ELF-1 (cell line): ENCODE measurements at regions not wholly inside any gene's neighbourhood (a gene's known extent, or its start where the extent isn't known, plus 50 kb on each side); places are given as distances from the start of the nearest gene placed in this dataset.

Experiments used
- DNase-seq: peaks from one replicate; pipeline ENCODE4 v3.0.0-alpha.2; 2016; ENCODE audit warnings: low read depth, low spot score

DNA sequence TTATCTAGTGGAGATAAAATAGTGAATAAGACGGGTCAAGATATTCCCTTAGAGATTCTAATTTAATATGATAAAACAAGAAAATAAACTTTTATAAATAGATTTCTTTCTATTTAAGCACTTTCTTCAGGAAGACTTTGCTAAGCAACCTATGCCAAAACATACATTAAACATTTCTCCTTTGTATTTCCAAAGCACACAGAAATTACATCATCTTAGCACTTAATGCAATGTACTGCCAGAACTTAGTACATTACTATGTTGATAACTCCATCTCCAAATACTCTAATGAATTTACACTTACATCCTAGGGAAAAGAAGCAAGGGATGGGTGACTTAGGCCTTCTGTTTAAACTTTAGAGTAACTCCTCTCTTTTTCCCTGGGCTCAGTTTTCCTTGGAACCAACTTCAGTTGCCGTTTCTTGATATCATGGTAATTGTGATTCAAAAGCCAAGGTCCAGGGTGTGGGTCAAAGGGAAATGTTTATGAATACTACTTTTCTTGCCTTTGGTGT lies 322.6 kb upstream of the PCDH20 start:
- DNase-seq: no peak

DNA sequence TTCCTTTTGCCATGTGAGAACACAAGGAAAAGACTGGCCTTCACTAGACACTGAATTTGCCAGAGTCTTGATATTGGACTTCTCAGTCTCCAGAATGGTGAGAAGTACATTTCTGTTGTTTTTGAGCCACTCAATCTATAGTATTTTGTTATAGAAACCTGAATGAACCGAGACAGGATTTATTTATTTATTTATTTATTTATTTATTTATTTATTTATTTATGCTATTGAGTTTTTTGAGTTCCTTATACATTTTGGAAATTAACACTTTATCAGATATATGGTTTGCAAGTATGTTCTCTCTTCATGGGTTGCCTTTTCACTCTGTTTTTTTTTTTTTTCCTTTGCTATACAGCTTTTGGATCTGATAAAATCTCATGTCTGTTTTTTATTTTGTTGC lies 319.0 kb upstream of the PCDH20 start:
- no peak for DNase-seq

DNA sequence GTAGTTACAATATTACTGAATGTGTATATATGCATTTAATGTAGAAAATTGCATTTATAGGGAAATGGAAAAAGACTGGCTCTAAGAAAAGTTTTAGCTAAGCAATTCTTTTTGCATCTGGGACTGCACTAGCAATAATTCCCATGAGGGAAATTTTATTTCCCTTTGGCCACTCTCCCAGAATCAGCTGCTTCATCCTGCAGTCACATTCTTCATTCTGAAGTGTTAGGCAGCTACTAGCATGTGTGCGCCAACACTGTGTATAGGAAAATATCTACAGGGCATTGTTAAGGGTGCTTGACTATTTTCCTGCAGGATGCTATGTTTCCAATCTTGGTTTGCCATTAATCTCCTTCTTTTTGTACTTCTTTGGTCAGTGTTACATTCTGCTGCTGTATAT lies 312.8 kb upstream of the PCDH20 start:
- DNase-seq: no peak

DNA sequence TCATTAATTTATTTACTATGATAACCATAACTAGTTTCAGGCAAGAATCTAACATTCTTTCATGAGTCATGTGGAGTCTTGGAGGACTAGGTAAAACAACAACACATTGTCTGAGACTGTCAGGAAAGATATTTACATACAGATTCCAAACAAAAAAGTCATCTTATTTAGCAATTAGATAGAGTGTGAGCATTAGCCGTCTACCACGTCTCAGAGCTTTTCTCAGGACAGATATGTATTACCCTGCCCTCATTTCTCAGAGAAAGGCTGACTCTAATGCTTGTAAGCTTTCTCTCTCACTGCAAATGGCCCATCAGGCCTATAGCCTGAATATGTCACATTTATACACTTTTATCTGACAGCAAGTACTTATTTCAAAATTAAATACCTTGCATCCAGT lies 312.1 kb upstream of the PCDH20 start:
- no peak for DNase-seq

DNA sequence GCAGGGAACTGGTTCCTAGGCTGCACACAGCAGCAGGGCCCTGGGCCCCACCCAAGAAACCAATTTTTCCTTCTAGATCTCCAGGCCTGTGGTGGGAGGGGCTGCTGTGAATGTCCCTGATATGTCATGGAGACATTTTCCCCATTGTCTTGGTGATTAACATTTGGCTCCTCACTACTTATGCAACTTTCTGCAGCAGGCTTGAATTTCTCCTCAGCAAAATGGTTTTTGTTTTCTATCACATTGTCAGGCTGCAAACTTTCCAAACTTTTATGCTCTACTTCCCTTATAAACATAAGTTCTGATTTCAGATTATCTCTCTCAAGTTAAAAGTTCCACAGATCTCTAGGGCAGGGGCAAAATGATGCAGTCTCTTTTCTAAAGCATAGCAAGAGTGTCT lies 310.2 kb upstream of the PCDH20 start:
- no peak for DNase-seq

DNA sequence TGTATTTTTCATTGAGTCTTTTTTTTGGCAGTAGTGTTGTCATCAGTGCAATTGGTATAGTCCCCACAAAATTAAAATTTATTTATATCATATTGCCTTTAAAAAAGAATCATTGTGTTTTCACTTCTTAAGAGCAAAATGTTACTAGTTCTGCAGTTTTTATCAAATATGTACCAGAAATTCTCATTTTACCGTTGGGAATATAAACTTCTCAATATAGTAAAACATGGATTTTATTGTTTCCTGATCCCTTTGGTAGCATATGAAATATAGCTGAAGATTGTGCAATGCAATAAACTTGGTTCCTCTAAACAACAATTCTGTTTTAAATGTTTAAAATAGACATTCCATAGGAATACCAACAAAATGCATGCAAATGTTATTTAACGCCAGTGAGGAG lies 306.5 kb upstream of the PCDH20 start:
- DNase-seq: no peak

DNA sequence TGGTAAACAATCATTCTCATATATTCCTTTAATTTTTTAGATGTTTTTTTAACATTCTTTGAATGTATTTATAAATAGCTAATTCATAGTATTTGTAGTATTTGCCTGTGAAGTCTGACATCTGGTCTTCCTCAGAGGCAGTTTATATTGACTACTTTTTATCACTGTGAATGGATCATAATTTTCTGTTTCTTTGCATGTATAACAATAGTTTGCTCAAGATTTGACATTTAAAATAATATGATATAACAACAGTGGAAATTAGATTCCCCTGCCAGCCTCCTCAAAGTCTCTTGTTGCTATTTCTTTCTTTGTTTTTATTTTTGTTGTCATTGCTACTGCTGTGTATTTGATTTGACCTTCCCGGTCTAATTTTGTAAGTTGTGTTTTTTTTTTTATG lies 297.0 kb upstream of the PCDH20 start:
- DNase-seq: no peak

DNA sequence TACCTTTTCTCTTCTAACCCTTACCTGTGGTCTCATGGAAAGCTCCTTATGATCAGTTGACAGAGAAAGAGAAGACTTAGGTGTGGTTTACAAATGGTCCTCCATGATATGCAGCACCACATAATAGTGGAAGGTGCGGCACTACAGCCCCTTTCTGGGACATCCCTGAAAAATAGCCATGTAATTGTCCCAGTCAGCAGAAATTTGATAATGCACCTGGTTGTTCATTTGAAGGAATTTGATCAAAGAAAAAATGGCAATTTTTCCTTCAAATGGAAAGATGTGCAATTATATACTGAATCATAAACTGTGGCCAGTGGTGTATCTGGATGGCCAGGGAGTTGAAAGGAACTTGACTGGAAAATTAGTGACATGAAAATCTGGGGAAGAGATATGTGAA lies 293.6 kb upstream of the PCDH20 start:
- no peak for DNase-seq

DNA sequence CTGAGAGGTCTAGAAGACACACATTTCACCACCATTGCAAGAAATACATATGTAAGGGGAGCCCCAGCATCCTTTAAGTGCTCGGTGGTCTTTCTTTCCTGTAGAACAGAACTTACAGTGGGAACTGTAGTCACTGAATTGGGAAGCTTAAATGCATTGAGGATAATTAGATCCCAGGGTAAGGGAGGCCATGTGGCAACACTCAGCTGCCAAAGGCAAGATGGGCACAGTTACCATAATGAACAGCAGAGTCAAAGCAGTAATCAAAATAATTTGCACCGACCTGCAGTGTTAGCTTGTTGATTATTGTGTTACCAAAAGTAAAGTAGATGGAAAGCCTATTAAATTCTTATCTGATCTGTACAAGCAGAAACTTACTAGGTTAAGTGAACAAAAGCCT lies 291.2 kb upstream of the PCDH20 start:
- DNase-seq: no peak

DNA sequence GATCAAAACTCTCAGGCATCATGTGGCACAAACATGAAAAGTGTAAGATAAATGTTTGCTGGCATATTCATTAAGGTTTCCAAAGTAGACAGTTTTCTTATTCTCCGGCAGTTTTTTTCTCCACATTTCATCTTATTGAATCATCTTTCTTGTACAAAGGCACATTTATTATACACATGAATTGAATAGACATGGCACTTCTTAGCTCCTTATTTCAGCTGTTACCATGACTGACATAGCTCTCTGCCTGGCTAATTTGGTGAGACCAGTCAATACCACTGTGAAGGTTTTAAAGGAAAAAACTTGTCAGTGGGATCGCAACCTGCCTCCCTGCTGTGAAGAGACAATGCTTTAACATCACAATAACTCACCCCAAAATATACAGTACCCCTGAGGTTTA lies 285.0 kb upstream of the PCDH20 start:
- no peak for DNase-seq

DNA sequence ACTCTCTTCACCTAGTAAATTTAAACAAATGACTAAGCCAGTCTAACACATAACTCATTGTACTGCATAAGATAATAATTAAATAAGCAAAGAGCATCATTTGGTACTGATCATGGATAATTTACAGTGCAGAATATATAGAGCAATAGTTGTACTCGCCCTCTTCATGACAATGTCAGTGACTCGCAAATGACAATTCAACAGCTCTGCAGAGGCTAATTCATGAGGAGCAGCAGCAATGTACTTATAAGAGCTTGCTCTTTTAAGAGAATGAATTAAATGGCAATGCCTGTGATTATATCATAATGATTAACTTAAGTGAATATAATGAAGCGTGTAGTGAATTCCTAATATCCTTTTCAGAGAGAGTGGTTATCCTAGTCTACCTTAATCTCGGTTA lies 284.5 kb upstream of the PCDH20 start:
- DNase-seq: no peak

DNA sequence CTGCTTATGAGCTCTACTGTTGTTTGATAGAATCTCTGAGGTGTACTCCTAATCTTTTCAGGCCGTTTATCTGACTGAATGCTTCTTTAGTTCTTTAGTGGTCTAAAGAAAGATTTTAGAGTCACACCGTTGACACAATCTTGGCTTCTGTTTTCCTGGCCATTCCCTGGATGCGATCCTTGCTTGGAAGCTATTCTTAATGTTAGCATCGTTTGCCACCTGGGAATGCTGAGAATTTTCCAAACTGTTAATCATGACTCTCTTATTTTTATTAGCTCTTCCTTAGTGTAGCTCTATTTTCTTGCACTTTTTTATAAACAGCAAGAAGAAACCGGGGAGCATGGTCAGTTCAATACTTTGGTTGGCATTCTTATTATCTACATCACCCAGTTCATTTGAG lies 281.0 kb upstream of the PCDH20 start:
- no peak for DNase-seq

DNA sequence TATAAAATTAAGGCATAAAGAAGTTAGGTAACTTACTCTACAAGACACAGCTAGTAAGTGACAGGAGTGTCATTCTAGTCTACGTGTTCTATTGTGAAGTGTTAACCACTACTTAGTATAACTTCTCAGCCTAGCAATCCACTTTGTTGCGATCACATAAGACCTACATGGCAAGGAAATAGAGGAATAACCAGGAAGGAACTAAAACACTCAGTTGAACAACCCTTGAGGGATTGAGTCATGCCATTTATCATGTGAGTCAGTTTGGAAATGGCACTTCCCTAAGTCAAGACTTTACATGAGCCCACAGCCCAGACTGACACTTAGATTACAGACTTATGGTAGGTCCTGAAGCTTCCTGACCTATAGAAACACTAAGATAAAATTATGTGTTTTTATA lies 279.5 kb upstream of the PCDH20 start:
- DNase-seq: no peak

DNA sequence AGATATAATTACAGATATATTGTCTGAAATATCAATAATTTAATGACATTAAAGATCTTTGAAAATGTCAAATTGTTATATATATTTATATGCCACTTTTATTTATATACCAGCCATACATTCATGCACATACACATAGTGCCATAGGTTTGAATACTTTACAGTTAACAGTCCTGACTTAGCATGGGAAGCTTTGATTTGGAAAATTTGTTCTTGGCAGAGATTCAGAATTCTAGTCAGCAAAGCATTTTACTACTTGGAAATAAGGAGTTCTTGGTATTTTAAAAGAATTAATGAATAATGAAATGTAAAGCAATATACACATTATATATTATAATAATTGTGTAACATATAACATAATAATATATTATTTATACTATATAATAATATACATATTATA lies 277.0 kb upstream of the PCDH20 start:
- DNase-seq: no peak

DNA sequence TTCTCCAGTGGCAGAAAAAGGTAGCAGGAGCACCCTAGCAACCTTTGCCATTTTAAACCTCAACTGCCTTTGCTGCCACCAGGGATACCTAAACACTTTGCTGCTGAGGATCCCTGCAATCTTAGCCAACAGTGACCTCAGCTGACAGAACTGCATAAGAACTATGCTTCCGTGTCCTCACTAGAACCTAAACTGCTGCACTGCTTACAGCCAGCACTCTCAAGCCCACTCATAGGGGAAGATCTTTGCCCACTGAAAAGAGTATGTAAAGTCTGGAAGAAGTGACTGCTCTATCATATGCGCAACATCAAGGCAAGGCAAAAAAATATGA lies 270.0 kb upstream of the PCDH20 start:
- DNase-seq: peak; percentile 34

DNA sequence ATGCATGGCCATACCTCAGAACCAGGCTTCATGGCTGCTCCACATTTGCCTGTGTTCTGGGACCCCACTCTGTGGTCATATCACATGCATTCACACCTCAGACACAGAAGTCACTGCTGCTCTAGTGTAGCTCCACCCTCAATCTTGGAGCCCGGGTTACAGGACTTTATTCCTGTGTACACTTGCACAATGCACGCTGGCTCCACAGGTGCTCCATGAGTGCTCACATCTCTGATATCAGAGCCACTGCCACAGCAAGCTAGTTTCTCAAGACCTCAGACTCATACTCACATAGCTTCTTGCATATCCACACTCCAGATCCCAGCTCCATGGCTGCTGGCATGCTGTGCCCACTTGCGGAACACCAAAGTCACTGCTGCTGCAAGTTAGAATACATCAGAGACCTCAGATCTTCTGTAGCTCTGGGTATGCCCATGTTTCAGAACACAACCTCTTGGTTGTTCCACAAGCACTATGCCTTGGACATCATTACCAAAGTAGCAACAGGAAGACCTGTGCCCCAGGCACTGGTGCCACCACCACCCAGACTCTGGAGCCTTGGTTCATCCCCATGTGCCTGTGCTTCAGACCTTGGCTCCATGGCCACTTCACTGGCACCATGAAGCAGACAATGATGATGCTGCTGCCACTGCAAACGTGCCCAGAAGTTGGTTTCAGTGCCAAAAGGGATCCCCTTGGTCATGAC lies 269.5 kb upstream of the PCDH20 start:
- DNase-seq: no peak

DNA sequence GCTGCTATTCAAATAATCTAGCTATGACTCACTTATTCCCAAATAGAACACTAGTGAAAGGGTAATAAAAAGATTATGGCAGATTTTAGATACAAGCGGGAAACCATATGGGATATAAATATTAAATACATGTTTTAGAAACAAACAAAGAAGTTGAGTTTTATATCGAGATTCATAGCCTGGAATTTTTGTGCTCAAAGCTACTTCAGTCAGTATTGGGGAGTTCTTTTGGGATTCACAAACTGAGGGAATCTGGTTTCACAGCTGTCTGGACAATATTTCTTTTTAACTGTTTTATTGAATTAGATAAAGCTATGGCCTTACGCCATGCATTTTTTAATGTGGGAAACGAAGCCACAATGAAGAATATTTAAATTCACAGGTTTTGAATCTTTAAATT lies 257.1 kb upstream of the PCDH20 start:
- no peak for DNase-seq

DNA sequence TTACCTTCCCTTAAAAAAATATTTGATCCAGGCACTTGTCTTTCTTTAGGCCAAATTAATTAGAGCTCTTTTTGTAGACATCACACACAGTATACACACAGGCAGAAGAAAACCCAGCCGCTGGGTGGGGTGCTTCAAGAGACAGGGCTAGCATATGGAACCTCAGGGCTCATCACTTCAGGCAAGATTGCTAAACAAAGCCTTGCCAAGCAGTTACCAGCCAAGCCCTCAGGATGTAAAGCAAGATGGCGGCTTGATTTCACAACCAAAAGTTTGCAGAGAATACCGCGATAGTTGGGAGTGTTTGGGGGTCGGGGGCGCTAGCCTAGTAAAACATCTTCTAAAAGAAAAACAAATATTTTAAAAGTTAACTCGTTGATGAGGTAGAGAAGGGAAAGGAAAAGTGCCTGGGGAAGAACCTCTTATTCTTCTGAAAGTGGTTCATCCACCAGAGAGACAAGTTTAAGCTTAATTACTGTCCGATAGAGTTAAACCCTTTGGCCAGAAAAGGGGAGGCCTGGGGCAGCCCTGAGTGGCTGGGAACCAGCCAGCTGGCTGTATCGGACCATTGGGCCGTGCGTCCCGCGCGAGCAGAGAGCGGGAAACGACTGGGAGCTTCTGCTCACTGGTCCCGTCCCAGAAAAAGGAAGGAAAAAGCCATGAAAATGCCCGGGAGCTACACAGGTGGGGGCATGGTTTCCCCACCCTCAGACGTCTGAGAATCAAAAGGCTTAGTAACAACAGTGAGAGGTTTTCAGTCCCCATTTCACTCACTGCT lies 254.9 kb upstream of the PCDH20 start:
- no peak for DNase-seq

DNA sequence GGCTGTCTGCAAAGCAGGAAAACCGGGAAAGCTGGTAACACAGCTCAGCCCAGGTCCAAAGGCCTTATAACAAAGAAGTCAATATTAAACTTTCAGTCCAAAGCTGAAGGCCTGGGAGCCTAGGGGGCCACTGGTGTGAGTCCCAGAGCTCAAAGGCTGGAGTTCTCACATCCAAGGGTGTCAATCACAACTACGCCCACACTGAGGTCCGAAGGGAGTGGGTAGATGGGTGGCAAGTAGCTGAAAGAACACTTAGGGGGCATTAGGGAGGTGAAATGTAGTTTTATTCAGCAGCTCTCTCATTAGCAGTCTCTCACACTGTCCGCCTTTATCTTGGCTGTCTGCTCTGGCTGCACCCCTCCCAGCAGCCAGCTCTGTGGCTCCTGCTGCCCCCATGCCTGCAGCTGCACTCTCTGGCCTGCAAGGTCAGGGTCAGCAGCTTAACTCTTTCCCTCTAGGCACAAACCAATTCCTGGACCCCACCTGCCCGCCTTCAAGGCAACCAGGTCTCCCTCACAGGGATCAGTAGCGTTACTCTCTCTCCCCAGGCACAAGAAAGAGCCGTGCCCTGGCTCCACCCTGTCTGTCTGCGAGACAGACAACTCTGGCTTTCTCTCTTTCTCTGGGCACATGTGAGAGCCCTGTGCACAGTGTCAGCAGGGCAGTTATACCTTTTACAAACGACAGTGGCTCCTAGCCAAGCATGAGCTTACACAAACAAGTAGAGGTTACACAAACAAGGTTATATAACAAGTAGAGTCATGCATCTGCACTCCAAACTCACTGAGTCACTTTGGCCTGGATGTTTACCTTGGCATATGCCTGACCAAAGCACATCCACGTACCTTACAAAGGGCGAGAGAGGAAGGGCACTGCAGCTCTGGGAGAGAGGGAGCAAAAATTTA lies 249.4 kb upstream of the PCDH20 start:
- DNase-seq: no peak

DNA sequence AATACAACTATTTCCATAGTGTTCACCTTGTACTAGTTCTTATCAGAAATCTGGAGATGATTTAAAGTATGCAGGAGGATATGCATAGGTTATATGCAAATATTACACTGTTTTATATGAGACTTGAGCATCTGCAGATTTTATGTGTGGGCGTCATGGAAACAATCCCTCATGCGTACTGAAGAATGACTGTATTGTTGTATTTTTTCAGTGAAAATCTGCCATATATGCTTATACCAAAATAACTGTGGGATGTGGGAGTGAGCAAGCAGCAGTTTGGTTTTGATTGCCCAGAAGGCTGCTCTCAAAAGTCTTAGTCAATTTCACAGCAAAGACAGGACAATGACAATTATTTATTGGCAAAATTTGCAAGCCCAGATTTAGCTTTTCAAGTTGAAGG lies 238.8 kb upstream of the PCDH20 start:
- DNase-seq: no peak

DNA sequence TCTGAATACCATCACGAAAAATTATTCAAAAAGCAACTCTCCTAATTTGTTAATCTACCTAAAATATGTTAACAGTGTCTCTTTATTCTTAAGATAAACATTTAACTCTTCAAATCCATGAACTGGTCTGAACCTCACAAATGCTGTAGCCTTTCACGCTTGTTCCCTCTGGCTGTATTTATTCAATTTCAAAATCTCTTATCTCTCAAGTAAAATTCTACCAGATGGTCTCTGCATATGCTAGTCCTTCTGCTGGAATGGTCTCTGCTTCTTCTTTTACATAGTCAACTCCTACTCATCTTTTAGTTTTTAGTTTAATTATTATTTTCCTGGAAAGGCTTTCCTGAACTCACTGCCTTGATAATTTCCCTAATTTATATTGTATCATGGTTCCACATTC lies 232.9 kb upstream of the PCDH20 start:
- no peak for DNase-seq

DNA sequence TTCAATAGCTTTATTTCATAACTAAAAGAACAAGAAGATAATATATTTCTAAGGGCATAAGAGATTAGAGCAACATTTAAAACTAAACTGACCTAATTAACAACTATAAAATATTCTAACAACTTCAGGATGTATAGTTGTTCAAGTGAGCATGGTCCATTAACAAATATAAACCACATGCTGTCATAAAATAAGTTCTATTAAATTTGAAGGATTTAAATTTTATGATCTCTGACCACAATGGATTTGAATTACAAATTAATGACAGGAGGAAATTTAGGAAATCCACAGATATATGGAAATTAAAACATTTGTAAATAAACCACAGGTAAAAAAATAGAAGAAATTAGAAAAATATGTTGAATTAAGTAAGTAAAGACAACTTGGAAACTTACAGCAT lies 196.5 kb upstream of the PCDH20 start:
- no peak for DNase-seq
